Chondrocyte (in vitro differentiated cells): ENCODE measurements at regions not wholly inside any gene's neighbourhood (a gene's known extent, or its start where the extent isn't known, plus 50 kb on each side); places are given as distances from the start of the nearest gene placed in this dataset.
A peak's percentile ranks its signal among the peaks of the same experiment; 100 is the strongest.
"Not testable (repeated sequence)": the region's sequence is repeated elsewhere in the genome, so short reads cannot be mapped to it uniquely, and the experiment has no call there.

Experiments used
- DNase-seq: peaks from one replicate; pipeline ENCODE4 v3.0.0; 2021; ENCODE audit warnings: mixed read lengths, low spot score
- H3K27ac Mint-ChIP-seq: one replicate; pipeline ENCODE4 v1.8.0; 2021; ENCODE audit warnings: mild to moderate bottlenecking, moderate library complexity, mixed read lengths; ENCODE audit not compliant: unreplicated experiment
- H3K27me3 Mint-ChIP-seq: 2 replicates; pipeline ENCODE4 v1.8.0; 2021; ENCODE audit warnings: low read depth, mixed read lengths
- H3K36me3 Mint-ChIP-seq: 2 replicates; pipeline ENCODE4 v1.8.0; 2021; ENCODE audit warnings: low read depth, mixed read lengths
- H3K4me1 Mint-ChIP-seq: 2 replicates; pipeline ENCODE4 v1.8.0; 2021; ENCODE audit warnings: low read depth, mild to moderate bottlenecking, mixed read lengths
- H3K4me3 Mint-ChIP-seq: one replicate; pipeline ENCODE4 v1.8.0; 2021; ENCODE audit warnings: mild to moderate bottlenecking, moderate library complexity, mixed read lengths; ENCODE audit not compliant: unreplicated experiment
- H3K9me3 Mint-ChIP-seq: 2 replicates; pipeline ENCODE4 v1.8.0; 2021; ENCODE audit warnings: low read depth, mixed read lengths
- CTCF ChIP-seq: fragments of 200-600 bp; sonication (generic); IDR thresholded peaks from 2 replicates; pipeline ENCODE4 v1.5.0; 2021; ENCODE audit warnings: antibody characterized with exemption, mild to moderate bottlenecking, moderate library complexity

- Mint-ChIP-seq H3K4me3 (no peak overlapping the region), H3K27ac (no peak overlapping the region), H3K9me3 (peaks cover 7% of the 10 kb centered on the region), H3K27me3 (no peaks in the 10 kb centered on the region), H3K36me3 (no peaks in the 10 kb centered on the region), H3K4me1 (peaks cover 32% of the 10 kb centered on the region)
- DNase-seq: no peak
- TF ChIP-seq CTCF: no peak
Observed at GRCh38 chr1:234953655-234954405, 174.8 kb downstream of the TOMM20 start.

GRCh38 chr1:234950598-234950997 is 178.0 kb downstream of the TOMM20 start:
- peaks cover 12% of the 10 kb centered on the region for H3K4me1 Mint-ChIP-seq
- H3K9me3 Mint-ChIP-seq: peaks cover 7% of the 10 kb centered on the region
- H3K36me3 Mint-ChIP-seq: no peaks in the 10 kb centered on the region
- no peaks in the 10 kb centered on the region for H3K27me3 Mint-ChIP-seq
- no peak for DNase-seq
- H3K27ac Mint-ChIP-seq: no peak overlapping the region
- no peak for TF ChIP-seq CTCF
- no peak overlapping the region for H3K4me3 Mint-ChIP-seq

GRCh38 chr1:234949528-234949927 is 179.1 kb downstream of the TOMM20 start:
- H3K27ac Mint-ChIP-seq, DNase-seq, H3K9me3 Mint-ChIP-seq, H3K36me3 Mint-ChIP-seq, H3K4me3 Mint-ChIP-seq, H3K27me3 Mint-ChIP-seq: not testable (repeated sequence)
- peaks cover 11% of the 10 kb centered on the region for H3K4me1 Mint-ChIP-seq

- Mint-ChIP-seq H3K9me3 (peaks cover 7% of the 10 kb centered on the region), H3K27ac (peak overlapping the region; percentile 19), H3K4me3 (no peak overlapping the region), H3K36me3 (no peaks in the 10 kb centered on the region), H3K27me3 (no peaks in the 10 kb centered on the region), H3K4me1 (peaks cover 9% of the 10 kb centered on the region)
- no peak for DNase-seq
- no peak for TF ChIP-seq CTCF
Observed at GRCh38 chr1:234944439-234945344, 183.9 kb downstream of the TOMM20 start.

- H3K27me3 Mint-ChIP-seq: no peaks in the 10 kb centered on the region
- no peaks in the 10 kb centered on the region for H3K9me3 Mint-ChIP-seq
- H3K27ac Mint-ChIP-seq: no peak overlapping the region
- no peak for TF ChIP-seq CTCF
- DNase-seq: no peak
- no peaks in the 10 kb centered on the region for H3K36me3 Mint-ChIP-seq
- H3K4me1 Mint-ChIP-seq: peaks cover 9% of the 10 kb centered on the region
- H3K4me3 Mint-ChIP-seq: no peak overlapping the region
Observed at GRCh38 chr1:234943836-234944402, 184.7 kb downstream of the TOMM20 start.
